Nephron progenitor cell (in vitro differentiated cells): ENCODE measurements at regions not wholly inside any gene's neighbourhood (a gene's known extent, or its start where the extent isn't known, plus 50 kb on each side); places are given as distances from the start of the nearest gene placed in this dataset.
A peak's percentile ranks its signal among the peaks of the same experiment; 100 is the strongest.
"Not testable (repeated sequence)": the region's sequence is repeated elsewhere in the genome, so short reads cannot be mapped to it uniquely, and the experiment has no call there.

Source experiments
- DNase-seq: peaks from one replicate; pipeline ENCODE4 v3.0.0; 2021
- H3K27ac Mint-ChIP-seq: 2 replicates; pipeline ENCODE4 v1.8.0; 2021; ENCODE audit warnings: mild to moderate bottlenecking, moderate library complexity, mixed read lengths
- H3K27me3 Mint-ChIP-seq: 2 replicates; pipeline ENCODE4 v1.8.0; 2021; ENCODE audit warnings: mild to moderate bottlenecking, low read depth, mixed read lengths; ENCODE audit not compliant: poor library complexity
- H3K36me3 Mint-ChIP-seq: 2 replicates; pipeline ENCODE4 v1.8.0; 2021; ENCODE audit warnings: low read depth, mixed read lengths
- H3K4me1 Mint-ChIP-seq: 2 replicates; pipeline ENCODE4 v1.8.0; 2021; ENCODE audit warnings: mixed read lengths
- H3K4me3 Mint-ChIP-seq: 2 replicates; pipeline ENCODE4 v1.8.0; 2021; ENCODE audit warnings: mild to moderate bottlenecking, moderate library complexity, mixed read lengths
- H3K9me3 Mint-ChIP-seq: 2 replicates; pipeline ENCODE4 v1.8.0; 2021; ENCODE audit warnings: mild to moderate bottlenecking, moderate library complexity, mixed read lengths
- TF ChIP-seq, protein P1 (sequence below): fragments of 200-600 bp; sonication (generic); IDR thresholded peaks from 2 replicates; pipeline ENCODE4 v1.5.0; 2021; ENCODE audit warnings: antibody characterized with exemption

- peaks cover 77% of the 10 kb centered on the region for H3K27me3 Mint-ChIP-seq
- no peak overlapping the region for H3K27ac Mint-ChIP-seq
- DNase-seq = no peak
- TF ChIP-seq, protein P1, sequence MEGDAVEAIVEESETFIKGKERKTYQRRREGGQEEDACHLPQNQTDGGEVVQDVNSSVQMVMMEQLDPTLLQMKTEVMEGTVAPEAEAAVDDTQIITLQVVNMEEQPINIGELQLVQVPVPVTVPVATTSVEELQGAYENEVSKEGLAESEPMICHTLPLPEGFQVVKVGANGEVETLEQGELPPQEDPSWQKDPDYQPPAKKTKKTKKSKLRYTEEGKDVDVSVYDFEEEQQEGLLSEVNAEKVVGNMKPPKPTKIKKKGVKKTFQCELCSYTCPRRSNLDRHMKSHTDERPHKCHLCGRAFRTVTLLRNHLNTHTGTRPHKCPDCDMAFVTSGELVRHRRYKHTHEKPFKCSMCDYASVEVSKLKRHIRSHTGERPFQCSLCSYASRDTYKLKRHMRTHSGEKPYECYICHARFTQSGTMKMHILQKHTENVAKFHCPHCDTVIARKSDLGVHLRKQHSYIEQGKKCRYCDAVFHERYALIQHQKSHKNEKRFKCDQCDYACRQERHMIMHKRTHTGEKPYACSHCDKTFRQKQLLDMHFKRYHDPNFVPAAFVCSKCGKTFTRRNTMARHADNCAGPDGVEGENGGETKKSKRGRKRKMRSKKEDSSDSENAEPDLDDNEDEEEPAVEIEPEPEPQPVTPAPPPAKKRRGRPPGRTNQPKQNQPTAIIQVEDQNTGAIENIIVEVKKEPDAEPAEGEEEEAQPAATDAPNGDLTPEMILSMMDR = no peak
- H3K4me3 Mint-ChIP-seq = peak overlapping the region; percentile 45
- H3K36me3 Mint-ChIP-seq = no peaks in the 10 kb centered on the region
- H3K9me3 Mint-ChIP-seq = peaks cover 4% of the 10 kb centered on the region
- peaks cover 6% of the 10 kb centered on the region for H3K4me1 Mint-ChIP-seq
Observed at GRCh38 chr11:119586181-119586580, 142.8 kb downstream of the NECTIN1 start.

DNA sequence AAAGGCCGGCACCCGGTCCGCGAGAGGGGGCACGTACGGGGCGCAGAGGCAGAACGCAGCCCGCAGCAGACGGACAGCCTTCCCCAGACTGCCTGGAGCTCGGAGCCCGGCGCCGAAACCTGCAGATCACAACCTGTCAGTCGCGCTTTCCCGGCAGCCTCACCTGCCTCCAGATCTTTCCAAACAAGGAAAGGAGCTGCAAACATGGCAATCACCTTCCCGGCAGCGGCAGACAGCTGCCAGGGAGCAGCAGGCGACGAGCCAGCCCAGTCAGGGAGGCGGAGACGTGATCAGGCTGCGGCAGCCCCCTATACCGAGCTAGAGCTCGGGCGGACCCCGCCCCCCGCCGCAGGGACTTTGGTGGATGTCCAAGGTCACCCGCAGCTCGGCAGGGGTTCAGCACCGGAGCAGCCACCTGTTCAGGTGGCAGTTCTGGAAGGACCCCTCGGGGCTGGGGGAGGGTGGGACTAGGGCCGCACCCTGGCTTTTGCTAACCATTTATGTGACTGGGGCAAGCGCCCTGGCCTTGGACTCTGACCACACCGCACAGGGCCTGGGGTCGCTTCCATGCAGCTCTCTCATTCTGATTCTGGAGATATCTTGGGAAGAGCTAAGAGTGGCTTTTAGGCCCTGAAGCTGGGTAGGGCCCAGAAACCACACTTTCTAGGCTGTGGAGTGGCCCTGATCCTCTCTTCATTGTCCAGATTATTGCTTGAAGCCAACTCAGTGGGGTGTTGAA lies 143.8 kb downstream of the NECTIN1 start:
- peak; percentile 57 for DNase-seq
- H3K9me3 Mint-ChIP-seq = peaks cover 13% of the 10 kb centered on the region
- H3K27me3 Mint-ChIP-seq = peaks cover 79% of the 10 kb centered on the region
- H3K4me3 Mint-ChIP-seq = peak overlapping the region; percentile 85
- H3K27ac Mint-ChIP-seq = no peak overlapping the region
- TF ChIP-seq, protein P1 = no peak
- H3K36me3 Mint-ChIP-seq = no peaks in the 10 kb centered on the region
- H3K4me1 Mint-ChIP-seq = peaks cover 6% of the 10 kb centered on the region

GRCh38 chr11:119584193-119585042 lies 144.6 kb downstream of the NECTIN1 start:
- Mint-ChIP-seq H3K36me3 (no peaks in the 10 kb centered on the region), H3K4me3 (peak overlapping the region; percentile 85), H3K27ac (no peak overlapping the region), H3K9me3 (peaks cover 15% of the 10 kb centered on the region), H3K4me1 (peaks cover 6% of the 10 kb centered on the region), H3K27me3 (peaks cover 74% of the 10 kb centered on the region)
- DNase-seq = peak; percentile 70
- TF ChIP-seq, protein P1 = no peak

GRCh38 chr11:119583585-119583984 lies 145.4 kb downstream of the NECTIN1 start:
- H3K4me1 Mint-ChIP-seq = peaks cover 6% of the 10 kb centered on the region
- no peak for DNase-seq
- no peak overlapping the region for H3K27ac Mint-ChIP-seq
- H3K27me3 Mint-ChIP-seq = peaks cover 73% of the 10 kb centered on the region
- TF ChIP-seq, protein P1 = peak; percentile 21
- peak overlapping the region; percentile 85 for H3K4me3 Mint-ChIP-seq
- H3K9me3 Mint-ChIP-seq = peaks cover 15% of the 10 kb centered on the region
- no peaks in the 10 kb centered on the region for H3K36me3 Mint-ChIP-seq

- not testable (repeated sequence) for H3K4me3 Mint-ChIP-seq, H3K36me3 Mint-ChIP-seq, H3K4me1 Mint-ChIP-seq, H3K27ac Mint-ChIP-seq, DNase-seq
- Mint-ChIP-seq H3K9me3 (peaks cover 15% of the 10 kb centered on the region), H3K27me3 (peaks cover 53% of the 10 kb centered on the region)
Observed at GRCh38 chr11:119581396-119581795, 147.6 kb downstream of the NECTIN1 start.

DNA sequence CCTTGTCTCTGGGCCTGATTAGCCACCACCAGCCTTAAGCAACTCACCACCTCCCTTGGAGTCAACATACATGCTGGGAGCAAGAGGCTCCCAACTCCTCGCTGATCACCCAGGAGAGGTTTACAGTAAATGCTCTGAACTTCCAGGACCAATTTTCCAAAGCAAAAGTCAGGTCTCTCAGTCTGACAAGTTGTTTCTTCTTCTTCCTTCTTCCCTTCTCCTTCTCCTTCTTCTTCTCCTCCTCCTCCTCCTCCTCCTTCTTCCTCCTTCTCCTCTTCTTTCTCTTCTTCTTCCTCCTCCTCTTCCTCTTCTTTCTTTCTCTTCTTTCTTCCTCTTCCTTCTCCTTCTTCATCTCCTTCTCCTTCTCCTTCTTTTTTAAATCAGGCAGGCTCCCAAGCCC lies 148.2 kb downstream of the NECTIN1 start:
- Mint-ChIP-seq H3K4me1 (peaks cover 6% of the 10 kb centered on the region), H3K9me3 (peaks cover 15% of the 10 kb centered on the region), H3K27me3 (peaks cover 47% of the 10 kb centered on the region), H3K36me3 (no peaks in the 10 kb centered on the region), H3K27ac (no peak overlapping the region), H3K4me3 (no peak overlapping the region)
- DNase-seq = no peak
- TF ChIP-seq, protein P1 = no peak
